CD14-positive monocyte (primary cell): ENCODE measurements at regions not wholly inside any gene's neighbourhood (a gene's known extent, or its start where the extent isn't known, plus 50 kb on each side); places are given as distances from the start of the nearest gene placed in this dataset.

ENCODE experiments used
- DNase-seq, 3 donors: peaks; one replicate each; pipeline ENCODE4 v3.0.0-alpha.2; 2011 to 2022
- H2AFZ ChIP-seq: 2 replicates; pipeline ENCODE4 v1.6.0; 2012; ENCODE audit warnings: mild to moderate bottlenecking, low read depth, low read length, inconsistent platforms; ENCODE audit not compliant: insufficient read depth, poor library complexity, severe bottlenecking
- H3K27ac ChIP-seq, 2 donors: 1 replicate in 1 of 2; 2 replicates in 1 of 2; pipeline ENCODE4 v1.5.1; 2012 to 2013; ENCODE audit warnings: low read length in 2 of 2, control low read depth in 1 of 2, inconsistent platforms in 1 of 2, low read depth in 1 of 2, mild to moderate bottlenecking in 1 of 2
- H3K27me3 ChIP-seq, 2 donors: one replicate each; pipeline versions ENCODE4 v1.6.0 to v1.6.1; 2011 to 2013; ENCODE audit warnings: low read length in 2 of 2; ENCODE audit not compliant: control insufficient read depth in 2 of 2, insufficient read depth in 2 of 2
- H3K36me3 ChIP-seq, 2 donors: replicated peaks in 1 of 2; 1 replicate in 1 of 2; 2 replicates in 1 of 2; pipeline versions ENCODE4 v1.5.1 to v1.6.1; 2012 to 2013; ENCODE audit warnings: low read length in 2 of 2, control low read depth in 1 of 2, inconsistent platforms in 1 of 2, mild to moderate bottlenecking in 1 of 2; ENCODE audit not compliant: insufficient read depth in 2 of 2, control insufficient read depth in 1 of 2
- H3K4me1 ChIP-seq, 2 donors: 1 replicate in 1 of 2; 2 replicates in 1 of 2; pipeline versions ENCODE4 v1.5.1 to v1.6.1; 2012 to 2013; ENCODE audit warnings: low read length in 2 of 2, control low read depth in 1 of 2, inconsistent platforms in 1 of 2, mild to moderate bottlenecking in 1 of 2, moderate library complexity in 1 of 2; ENCODE audit not compliant: insufficient read depth in 2 of 2, control insufficient read depth in 1 of 2
- H3K4me2 ChIP-seq: replicated peaks from 2 replicates; pipeline ENCODE3; 2012; ENCODE audit warnings: low read length, moderate library complexity, mild to moderate bottlenecking; ENCODE audit not compliant: poor library complexity, severe bottlenecking; ENCODE audit errors: extremely low read depth
- H3K4me3 ChIP-seq, 3 experiments: fragments of 200-600 bp in 1 of 3; sonication (generic) in 1 of 3; replicated peaks in 1 of 3; 1 replicate in 2 of 3; 2 replicates in 1 of 3; pipeline ENCODE4 v1.5.1; 2011 to 2013; ENCODE audit warnings: low read length in 3 of 3, mild to moderate bottlenecking in 3 of 3, control low read depth in 2 of 3, low read depth in 2 of 3, inconsistent platforms in 1 of 3, moderate library complexity in 1 of 3
- H3K79me2 ChIP-seq: 2 replicates; pipeline ENCODE4 v1.6.0; 2012; ENCODE audit warnings: mild to moderate bottlenecking, control low read depth, inconsistent platforms, low read length, moderate library complexity; ENCODE audit not compliant: insufficient read depth
- H3K9ac ChIP-seq: 2 replicates; pipeline ENCODE4 v1.6.0; 2017; ENCODE audit warnings: low read length, mild to moderate bottlenecking; ENCODE audit not compliant: insufficient read depth, poor library complexity, severe bottlenecking
- H3K9me3 ChIP-seq, 2 donors: replicated peaks in 1 of 2; 1 replicate in 1 of 2; 2 replicates in 1 of 2; pipeline versions ENCODE4 v1.5.1 to v1.6.1; 2012 to 2013; ENCODE audit warnings: low read length in 2 of 2, control low read depth in 1 of 2; ENCODE audit not compliant: control insufficient read depth in 1 of 2, insufficient read depth in 1 of 2
- H4K20me1 ChIP-seq: 2 replicates; pipeline ENCODE4 v1.6.0; 2012; ENCODE audit warnings: mild to moderate bottlenecking, low read length, control low read depth, moderate library complexity; ENCODE audit not compliant: insufficient read depth
- H3K27ac Mint-ChIP-seq, 7 donors: one replicate each; pipeline ENCODE4 v1.8.0; 2020; ENCODE audit warnings: mild to moderate bottlenecking in 7 of 7, mixed read lengths in 7 of 7, moderate library complexity in 6 of 7, inconsistent platforms in 2 of 7
- H3K27me3 Mint-ChIP-seq, 3 donors: one replicate each; pipeline ENCODE4 v1.8.0; 2021 to 2022; ENCODE audit warnings: low read depth in 3 of 3, mild to moderate bottlenecking in 3 of 3, mixed read lengths in 3 of 3, moderate library complexity in 3 of 3, inconsistent platforms in 1 of 3
- H3K36me3 Mint-ChIP-seq, 2 donors: one replicate each; pipeline ENCODE4 v1.8.0; 2020; ENCODE audit warnings: mixed read lengths in 2 of 2, inconsistent platforms in 1 of 2, mild to moderate bottlenecking in 1 of 2
- H3K4me1 Mint-ChIP-seq: one replicate; pipeline ENCODE4 v1.8.0; 2020; ENCODE audit warnings: mild to moderate bottlenecking, mixed read lengths
- H3K4me3 Mint-ChIP-seq, 2 donors: one replicate each; pipeline ENCODE4 v1.8.0; 2020; ENCODE audit warnings: mild to moderate bottlenecking in 2 of 2, mixed read lengths in 2 of 2, moderate library complexity in 1 of 2
- H3K9me3 Mint-ChIP-seq, 7 donors: one replicate each; pipeline ENCODE4 v1.8.0; 2020 to 2022; ENCODE audit warnings: mixed read lengths in 7 of 7, mild to moderate bottlenecking in 6 of 7, moderate library complexity in 6 of 7, inconsistent platforms in 2 of 7
- CTCF ChIP-seq: fragments of 200-600 bp; IDR thresholded peaks from one replicate; pipeline ENCODE4 v1.8.0; 2022; ENCODE audit warnings: antibody characterized with exemption, mild to moderate bottlenecking
- WGBS: methylation state at CpG from one replicate; pipeline ENCODE4 v1.1.5; 2013; ENCODE audit warnings: missing lambda C conversion rate; ENCODE audit not compliant: insufficient coverage; 5-methylcytosine and 5-hydroxymethylcytosine counted together
- intact Hi-C, 2 donors: fragments of 100-400 bp; cut with micrococcal nuclease; formaldehyde crosslinking; loops; one replicate each; pipeline versions ENCODE4 v1.15.0 to v1.15.1; 2023

- H3K27ac Mint-ChIP-seq = no peak overlapping the region
- H3K9ac ChIP-seq = no peak overlapping the region
- H3K27ac ChIP-seq = no peak overlapping the region
- no peak for TF ChIP-seq CTCF
- H3K4me3 ChIP-seq = no peak overlapping the region
- WGBS = no CpG with 5 or more reads among the region's 4 CpGs
- peaks cover 0 to 13% (median 5%) of the 10 kb centered on the region in 7 donors for H3K9me3 Mint-ChIP-seq
- H3K4me1 Mint-ChIP-seq = no peaks in the 10 kb centered on the region
- no peaks in the 10 kb centered on the region for H3K9me3 ChIP-seq
- intact Hi-C loops = no loop called here
- no peak overlapping the region for H3K4me3 Mint-ChIP-seq
- no peak overlapping the region for H3K4me2 ChIP-seq
- H4K20me1 ChIP-seq = no peaks in the 10 kb centered on the region
- H3K36me3 ChIP-seq = no peaks in the 10 kb centered on the region
- H2AFZ ChIP-seq = no peak overlapping the region
- no peaks in the 10 kb centered on the region for H3K79me2 ChIP-seq
- H3K27me3 Mint-ChIP-seq = peaks cover 4 to 7% (median 6%) of the 10 kb centered on the region in 3 donors
- H3K36me3 Mint-ChIP-seq = no peaks in the 10 kb centered on the region
- DNase-seq = no peak
- H3K27me3 ChIP-seq = no peaks in the 10 kb centered on the region
- H3K4me1 ChIP-seq = no peaks in the 10 kb centered on the region
Observed at GRCh38 chr10:3491571-3491970, 293.4 kb downstream of the KLF6 start.

GRCh38 chr10:3487228-3487627 is 297.8 kb downstream of the KLF6 start:
- Histone ChIP-seq H3K9ac (no peak overlapping the region), H3K4me1 (peaks cover 27 to 34% of the 10 kb centered on the region in 2 donors), H3K79me2 (no peaks in the 10 kb centered on the region), H2AFZ (no peak overlapping the region), H4K20me1 (no peaks in the 10 kb centered on the region), H3K27ac (no peak overlapping the region), H3K4me2 (no peak overlapping the region), H3K36me3 (no peaks in the 10 kb centered on the region), H3K27me3 (no peaks in the 10 kb centered on the region), H3K4me3 (no peak overlapping the region), H3K9me3 (no peaks in the 10 kb centered on the region)
- peak overlapping the region in 1 of 7 donors; percentile 50 for H3K27ac Mint-ChIP-seq
- no peaks in the 10 kb centered on the region for H3K36me3 Mint-ChIP-seq
- intact Hi-C loops = loop anchor here in 1 of 2 donors (10.0 kb wide), 1 partner anchor 638 kb away; no protein-coding TSS in a partner anchor
- no peak for DNase-seq
- peaks cover 32% of the 10 kb centered on the region for H3K4me1 Mint-ChIP-seq
- H3K9me3 Mint-ChIP-seq = peaks cover 0 to 11% (median 5%) of the 10 kb centered on the region in 7 donors
- no peak overlapping the region for H3K4me3 Mint-ChIP-seq
- TF ChIP-seq CTCF = no peak
- H3K27me3 Mint-ChIP-seq = peaks cover 0 to 2% (median 2%) of the 10 kb centered on the region in 3 donors
- WGBS = 53% methylated on average over 2 of the region's 4 CpGs
